Spleen (tissue), 7 donors: ENCODE measurements at regions not wholly inside any gene's neighbourhood (a gene's known extent, or its start where the extent isn't known, plus 50 kb on each side); places are given as distances from the start of the nearest gene placed in this dataset.

Experiments
- CTCF ChIP-seq, 11 experiments: fragments of 200-600 bp in 7 of 11; fragments of 450-650 bp in 4 of 11; sonication (generic) in 4 of 11; IDR thresholded peaks in 8 of 11; conservative IDR thresholded peaks in 3 of 11; 1 replicate in 7 of 11; 2 replicates in 4 of 11; pipeline versions ENCODE4 v1.4.0 to v1.8.0; 2016 to 2021; ENCODE audit warnings: antibody characterized with exemption in 11 of 11, inconsistent platforms in 4 of 11, mild to moderate bottlenecking in 1 of 11
- POLR2A ChIP-seq, 3 donors: fragments of 450-650 bp; IDR thresholded peaks; one replicate each; pipeline ENCODE4 v1.5.1; 2017; ENCODE audit warnings: antibody characterized with exemption in 3 of 3, mild to moderate bottlenecking in 1 of 3
- POLR2AphosphoS5 ChIP-seq, 3 donors: sonication (generic); formaldehyde crosslinking; IDR thresholded peaks; one replicate each; pipeline ENCODE4 v1.5.1; 2017; ENCODE audit warnings: antibody characterized with exemption in 3 of 3
- donor health status: DM: no; HTN: no; CAD: no; lungs with moderate emphysema.
- donor health status: DM: no; HTN: no; CAD: no.
- donor health status: DM: no; HTN: no; CAD: no.

GRCh38 chr4:59002148-59002547, 1892.0 kb upstream of the IGFBP7 start:
- TF ChIP-seq CTCF (IDR thresholded peaks at IDR 0.05 in 8 of 11, conservative IDR thresholded peaks at IDR 0.05 in 3 of 11) (no peak), POLR2AphosphoS5 (IDR thresholded peaks at IDR 0.05) (no peak), POLR2A (IDR thresholded peaks at IDR 0.05) (no peak)
